Epithelial cell of prostate (primary cell): ENCODE measurements at regions not wholly inside any gene's neighbourhood (a gene's known extent, or its start where the extent isn't known, plus 50 kb on each side); places are given as distances from the start of the nearest gene placed in this dataset.

Experiments
- DNase-seq: peaks from one replicate; pipeline ENCODE4 v3.0.0-alpha.2; 2011; ENCODE audit warnings: low read depth, low spot score
- H3K27ac ChIP-seq: fragments of 450-650 bp; 2 replicates; pipeline ENCODE4 v1.5.1; 2017; ENCODE audit warnings: mild to moderate bottlenecking

GRCh38 chr4:83876047-83876446 lies 340.1 kb downstream of the GPAT3 start:
- DNase-seq, result no peak
- H3K27ac ChIP-seq, result no peak overlapping the region

- H3K27ac ChIP-seq, result no peak overlapping the region
- DNase-seq, result no peak
Measured at GRCh38 chr4:83875437-83875836, 339.5 kb downstream of the GPAT3 start.

GRCh38 chr4:83873996-83874395 lies 338.1 kb downstream of the GPAT3 start:
- no peak overlapping the region for H3K27ac ChIP-seq
- no peak for DNase-seq

- DNase-seq, result no peak
- H3K27ac ChIP-seq, result no peak overlapping the region
Measured at GRCh38 chr4:83870328-83870950, 334.5 kb downstream of the GPAT3 start.

- H3K27ac ChIP-seq, result no peak overlapping the region
- DNase-seq, result no peak
Measured at GRCh38 chr4:83866834-83867621, 331.1 kb downstream of the GPAT3 start.

- DNase-seq, result no peak
- no peak overlapping the region for H3K27ac ChIP-seq
Measured at GRCh38 chr4:83865417-83866150, 329.7 kb downstream of the GPAT3 start.

- H3K27ac ChIP-seq, result no peak overlapping the region
- DNase-seq, result no peak
Measured at GRCh38 chr4:83864097-83864817, 328.3 kb downstream of the GPAT3 start.

GRCh38 chr4:83862471-83862870 lies 326.6 kb downstream of the GPAT3 start:
- DNase-seq, result no peak
- no peak overlapping the region for H3K27ac ChIP-seq

- no peak overlapping the region for H3K27ac ChIP-seq
- DNase-seq, result no peak
Measured at GRCh38 chr4:83860200-83860599, 324.3 kb downstream of the GPAT3 start.

GRCh38 chr4:83858131-83858530 lies 322.2 kb downstream of the GPAT3 start:
- DNase-seq, result no peak
- H3K27ac ChIP-seq, result no peak overlapping the region

- peak; percentile 40 for DNase-seq
- peak overlapping the region; percentile 69 for H3K27ac ChIP-seq
Measured at GRCh38 chr4:83855044-83855443, 319.1 kb downstream of the GPAT3 start.

GRCh38 chr4:83852085-83852451 lies 316.2 kb downstream of the GPAT3 start:
- H3K27ac ChIP-seq, result peak overlapping the region; percentile 80

GRCh38 chr4:83851261-83852084 lies 315.6 kb downstream of the GPAT3 start:
- peak overlapping the region; percentile 80 for H3K27ac ChIP-seq
- no peak for DNase-seq

More at GRCh38 chr4:83852085-83852451, 316.2 kb downstream of the GPAT3 start:
- DNase-seq, result peak; percentile 48

- no peak for DNase-seq
- H3K27ac ChIP-seq, result no peak overlapping the region
Measured at GRCh38 chr4:83850435-83850834, 314.5 kb downstream of the GPAT3 start.

- no peak overlapping the region for H3K27ac ChIP-seq
- DNase-seq, result no peak
Measured at GRCh38 chr4:83846193-83846830, 310.4 kb downstream of the GPAT3 start.

GRCh38 chr4:83839615-83840014 lies 303.7 kb downstream of the GPAT3 start:
- no peak for DNase-seq

GRCh38 chr4:83837614-83838308 lies 301.9 kb downstream of the GPAT3 start:
- H3K27ac ChIP-seq, result no peak overlapping the region
- DNase-seq, result no peak

More at GRCh38 chr4:83839615-83840014, 303.7 kb downstream of the GPAT3 start:
- no peak overlapping the region for H3K27ac ChIP-seq

- DNase-seq, result no peak
- H3K27ac ChIP-seq, result no peak overlapping the region
Measured at GRCh38 chr4:83833920-83834319, 298.0 kb downstream of the GPAT3 start.
